ENCODE measurements at regions not wholly inside any gene's neighbourhood (a gene's known extent, or its start where the extent isn't known, plus 50 kb on each side); places are given as distances from the start of the nearest gene placed in this dataset.
"Not testable (repeated sequence)": the region's sequence is repeated elsewhere in the genome, so short reads cannot be mapped to it uniquely, and the experiment has no call there.

GRCh38 chr13:47719164-47719563 is 281.9 kb downstream of the SUCLA2 start:
- H3K4me3 ChIP-seq (ENCODE audit: low read depth, low read length): no peak overlapping the region
- TF ChIP-seq CTCF (IDR thresholded peaks at IDR 0.05; ENCODE audit: borderline replicate concordance, insufficient read depth, low read depth, low read length): no peak

- TF ChIP-seq CTCF (IDR thresholded peaks at IDR 0.05; ENCODE audit: borderline replicate concordance, insufficient read depth, low read depth, low read length): no peak
- H3K4me3 ChIP-seq (ENCODE audit: low read depth, low read length): no peak overlapping the region
These were observed 282.5 kb downstream of the SUCLA2 start for GRCh38 chr13:47718556-47718955.

- TF ChIP-seq CTCF (IDR thresholded peaks at IDR 0.05; ENCODE audit: borderline replicate concordance, insufficient read depth, low read depth, low read length): no peak
- no peak overlapping the region for H3K4me3 ChIP-seq (ENCODE audit: low read depth, low read length)
These were observed 292.7 kb downstream of the SUCLA2 start for GRCh38 chr13:47708386-47708785.

- TF ChIP-seq CTCF (IDR thresholded peaks at IDR 0.05; ENCODE audit: borderline replicate concordance, insufficient read depth, low read depth, low read length): no peak
- no peak overlapping the region for H3K4me3 ChIP-seq (ENCODE audit: low read depth, low read length)
These were observed 293.7 kb downstream of the SUCLA2 start for GRCh38 chr13:47707414-47707813.

GRCh38 chr13:47705185-47705584 is 295.9 kb downstream of the SUCLA2 start:
- no peak for TF ChIP-seq CTCF (IDR thresholded peaks at IDR 0.05; ENCODE audit: borderline replicate concordance, insufficient read depth, low read depth, low read length)

GRCh38 chr13:47696674-47697073 is 304.4 kb downstream of the SUCLA2 start:
- no peak overlapping the region for H3K4me3 ChIP-seq (ENCODE audit: low read depth, low read length)
- TF ChIP-seq CTCF (IDR thresholded peaks at IDR 0.05; ENCODE audit: borderline replicate concordance, insufficient read depth, low read depth, low read length): no peak

More at GRCh38 chr13:47705185-47705584, 295.9 kb downstream of the SUCLA2 start:
- no peak overlapping the region for H3K4me3 ChIP-seq (ENCODE audit: low read depth, low read length)

GRCh38 chr13:47687577-47687976 is 313.5 kb downstream of the SUCLA2 start:
- H3K4me3 ChIP-seq (ENCODE audit: low read depth, low read length): no peak overlapping the region
- TF ChIP-seq CTCF (IDR thresholded peaks at IDR 0.05; ENCODE audit: borderline replicate concordance, insufficient read depth, low read depth, low read length): no peak

- H3K4me3 ChIP-seq (ENCODE audit: low read depth, low read length): not testable (repeated sequence)
These were observed 315.9 kb downstream of the SUCLA2 start for GRCh38 chr13:47685156-47685555.

All from GM12875 (cell line).